Kidney (tissue), 13 donors: ENCODE measurements at regions not wholly inside any gene's neighbourhood (a gene's known extent, or its start where the extent isn't known, plus 50 kb on each side); places are given as distances from the start of the nearest gene placed in this dataset.
"Not testable (repeated sequence)": the region's sequence is repeated elsewhere in the genome, so short reads cannot be mapped to it uniquely, and the experiment has no call there.

Experiments
- DNase-seq, 5 donors: peaks; one replicate each; pipeline ENCODE4 v3.0.0-alpha.2; 2013 to 2020
- FAIRE-seq: peaks from 2 replicates; lab custom pipeline; 2012; peaks lifted over from hg19 to GRCh38; lab: Jason Lieb, UNC
- H3K27ac ChIP-seq, 2 donors: one replicate each; pipeline ENCODE4 v1.7.0; 2013; ENCODE audit warnings: low read depth in 2 of 2, low read length in 2 of 2, inconsistent platforms in 1 of 2
- H3K27me3 ChIP-seq: one replicate; pipeline ENCODE4 v1.7.1; 2013; ENCODE audit warnings: low read length, inconsistent platforms; ENCODE audit not compliant: control insufficient read depth, insufficient read depth
- H3K36me3 ChIP-seq, 3 donors: one replicate each; pipeline versions ENCODE4 v1.7.0 to v1.7.1; 2013; ENCODE audit warnings: low read length in 3 of 3, control low read depth in 1 of 3, inconsistent platforms in 1 of 3; ENCODE audit not compliant: insufficient read depth in 3 of 3, control insufficient read depth in 2 of 3
- H3K4me1 ChIP-seq, 3 donors: one replicate each; pipeline versions ENCODE4 v1.7.0 to v1.7.1; 2013; ENCODE audit warnings: low read length in 3 of 3, inconsistent platforms in 1 of 3, low read depth in 1 of 3; ENCODE audit not compliant: control insufficient read depth in 2 of 3, insufficient read depth in 2 of 3
- H3K4me3 ChIP-seq, 3 donors: one replicate each; pipeline versions ENCODE4 v1.7.0 to v1.8.1; 2013; ENCODE audit warnings: low read length in 3 of 3, control low read depth in 1 of 3, inconsistent platforms in 1 of 3
- H3K9ac ChIP-seq, 3 donors: one replicate each; pipeline versions ENCODE4 v1.7.0 to v1.7.1; 2013; ENCODE audit warnings: low read length in 3 of 3, control low read depth in 1 of 3, inconsistent platforms in 1 of 3
- H3K9me3 ChIP-seq, 3 donors: one replicate each; pipeline versions ENCODE4 v1.7.0 to v1.7.1; 2013; ENCODE audit warnings: low read length in 3 of 3, control low read depth in 1 of 3, inconsistent platforms in 1 of 3; ENCODE audit not compliant: control insufficient read depth in 2 of 3, insufficient read depth in 1 of 3
- CTCF ChIP-seq: IDR thresholded peaks from 3 replicates; pipeline ENCODE4 v1.5.1; 2012; ENCODE audit warnings: mild to moderate bottlenecking, moderate library complexity, borderline replicate concordance; ENCODE audit not compliant: insufficient read depth; ENCODE audit errors: extremely low read depth
- intact Hi-C: fragments of 100-400 bp; cut with DNase I; formaldehyde crosslinking; loops from one replicate; pipeline ENCODE4 v1.11.1; 2022
- donor health status: control.
- donor health status: control.
- donor health status: control.
- donor health status: control.
- donor health status: control.
- donor health status: DM: yes; HTN: yes; CAD: no.
- donor health status: Normal renal cell carcinoma (clear cell type).

- Histone ChIP-seq H3K9me3 (no peaks in the 10 kb centered on the region), H3K27me3 (no peaks in the 10 kb centered on the region), H3K4me1 (no peaks in the 10 kb centered on the region), H3K4me3 (no peak overlapping the region), H3K27ac (no peak overlapping the region), H3K9ac (no peak overlapping the region), H3K36me3 (no peaks in the 10 kb centered on the region)
- intact Hi-C loops, result no loop called here
- no peak for TF ChIP-seq CTCF
- FAIRE-seq, result no peak
- no peak for DNase-seq
Measured at GRCh38 chr3:22013641-22014040, 262.6 kb upstream of the ZNF385D start.

GRCh38 chr3:22016197-22016596 is 265.2 kb upstream of the ZNF385D start:
- no peaks in the 10 kb centered on the region for H3K27me3 ChIP-seq
- no peak for FAIRE-seq
- H3K27ac ChIP-seq, result no peak overlapping the region
- no peaks in the 10 kb centered on the region for H3K9me3 ChIP-seq
- H3K9ac ChIP-seq, result no peak overlapping the region
- TF ChIP-seq CTCF, result no peak
- H3K36me3 ChIP-seq, result no peaks in the 10 kb centered on the region
- intact Hi-C loops, result no loop called here
- H3K4me1 ChIP-seq, result no peaks in the 10 kb centered on the region
- no peak overlapping the region for H3K4me3 ChIP-seq
- DNase-seq, result no peak

- H3K9me3 ChIP-seq, FAIRE-seq, H3K27me3 ChIP-seq, H3K4me1 ChIP-seq, H3K27ac ChIP-seq, DNase-seq, H3K9ac ChIP-seq, intact Hi-C loops, H3K36me3 ChIP-seq, H3K4me3 ChIP-seq: not testable (repeated sequence)
Measured at GRCh38 chr3:22024638-22025037, 273.6 kb upstream of the ZNF385D start.

- DNase-seq (no peak), FAIRE-seq (no peak)
- no peaks in the 10 kb centered on the region for H3K27me3 ChIP-seq
- H3K4me3 ChIP-seq, result no peak overlapping the region
- no peak overlapping the region for H3K9ac ChIP-seq
- TF ChIP-seq CTCF, result no peak
- H3K4me1 ChIP-seq, result no peaks in the 10 kb centered on the region
- intact Hi-C loops, result no loop called here
- no peaks in the 10 kb centered on the region for H3K36me3 ChIP-seq
- H3K9me3 ChIP-seq, result peaks cover 0 to 3% (median 0%) of the 10 kb centered on the region in 3 donors
- H3K27ac ChIP-seq, result no peak overlapping the region
Measured at GRCh38 chr3:22029480-22029879, 278.5 kb upstream of the ZNF385D start.
